22Rv1 (cell line): ENCODE measurements at regions not wholly inside any gene's neighbourhood (a gene's known extent, or its start where the extent isn't known, plus 50 kb on each side); places are given as distances from the start of the nearest gene placed in this dataset.

ENCODE experiments used
- H3K27ac ChIP-seq: fragments of 450-650 bp; 2 replicates; pipeline ENCODE4 v1.5.1; 2017
- CTCF ChIP-seq: fragments of 450-650 bp; IDR thresholded peaks from 2 replicates; pipeline ENCODE4 v1.5.1; 2017; ENCODE audit warnings: mild to moderate bottlenecking
- ZFX ChIP-seq: fragments of 450-650 bp; IDR thresholded peaks from 2 replicates; pipeline ENCODE4 v1.6.1; 2017; ENCODE audit warnings: antibody characterized with exemption, borderline replicate concordance

DNA sequence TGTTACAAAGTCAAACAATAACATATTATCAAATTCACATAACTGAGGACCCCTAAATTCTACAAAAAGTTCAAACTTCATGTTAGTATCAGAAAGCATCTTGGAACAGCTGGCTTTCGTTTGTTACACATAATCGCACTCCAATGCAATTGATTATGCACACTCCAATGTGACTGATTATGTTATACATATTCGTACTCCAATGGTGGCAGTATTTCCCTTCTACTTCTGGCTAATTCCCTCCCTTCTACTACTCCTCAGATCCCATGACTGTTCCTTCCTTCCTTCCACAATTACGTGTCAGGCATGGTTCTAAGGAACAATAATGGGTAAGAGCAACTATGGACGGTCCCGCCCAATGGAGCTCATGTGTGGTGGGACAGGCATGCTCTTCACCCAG lies 137.1 kb upstream of the CCDC150 start:
- TF ChIP-seq CTCF (no peak), ZFX (no peak)
- H3K27ac ChIP-seq = no peak overlapping the region

DNA sequence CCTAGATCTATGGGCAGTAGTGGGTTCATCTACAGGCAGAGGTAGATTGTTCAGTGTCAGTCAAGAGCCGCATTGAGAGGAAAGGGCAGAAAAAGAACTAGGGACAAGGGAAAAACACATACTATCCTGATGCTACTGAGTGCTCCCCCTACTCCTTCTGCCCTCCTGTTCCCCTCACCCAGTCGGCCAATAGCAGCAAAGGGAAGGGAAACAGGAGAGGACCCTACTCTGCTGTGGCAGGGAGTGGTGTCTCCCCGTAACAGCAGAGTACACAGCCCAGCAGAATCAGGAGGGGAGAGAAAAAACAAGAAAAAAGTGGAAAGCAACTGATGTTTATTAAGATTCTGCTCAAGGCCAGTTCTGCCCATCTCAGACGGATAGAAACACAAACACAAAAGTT lies 136.1 kb upstream of the CCDC150 start:
- TF ChIP-seq CTCF (no peak), ZFX (no peak)
- no peak overlapping the region for H3K27ac ChIP-seq

GRCh38 chr2:196504788-196505187 lies 134.7 kb upstream of the CCDC150 start:
- H3K27ac ChIP-seq = no peak overlapping the region
- no peak for TF ChIP-seq ZFX
- no peak for TF ChIP-seq CTCF

DNA sequence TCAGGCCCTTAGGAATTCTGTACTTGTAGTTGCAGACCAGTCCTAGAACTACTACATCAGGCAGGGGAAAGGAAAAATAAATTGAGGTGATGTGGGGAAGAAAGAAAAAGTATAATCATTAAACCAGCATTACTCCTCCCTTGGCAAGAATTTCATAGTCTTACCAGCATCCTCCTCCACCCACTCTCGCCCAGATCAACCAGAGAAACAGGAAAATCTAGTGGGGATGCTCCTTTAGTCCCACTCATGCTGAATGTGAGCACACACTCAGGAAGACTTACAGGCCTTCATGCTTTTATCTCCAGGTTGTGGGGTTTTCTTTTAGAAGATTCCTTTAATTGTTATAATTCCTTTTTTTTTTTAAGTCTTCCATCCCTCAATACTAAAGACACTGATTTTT lies 129.3 kb upstream of the CCDC150 start:
- no peak for TF ChIP-seq CTCF
- no peak for TF ChIP-seq ZFX

GRCh38 chr2:196511258-196512168 lies 128.0 kb upstream of the CCDC150 start:
- no peak overlapping the region for H3K27ac ChIP-seq
- TF ChIP-seq ZFX = no peak
- TF ChIP-seq CTCF = no peak

More for the DNA sequence above, 129.3 kb upstream of the CCDC150 start:
- H3K27ac ChIP-seq = no peak overlapping the region

DNA sequence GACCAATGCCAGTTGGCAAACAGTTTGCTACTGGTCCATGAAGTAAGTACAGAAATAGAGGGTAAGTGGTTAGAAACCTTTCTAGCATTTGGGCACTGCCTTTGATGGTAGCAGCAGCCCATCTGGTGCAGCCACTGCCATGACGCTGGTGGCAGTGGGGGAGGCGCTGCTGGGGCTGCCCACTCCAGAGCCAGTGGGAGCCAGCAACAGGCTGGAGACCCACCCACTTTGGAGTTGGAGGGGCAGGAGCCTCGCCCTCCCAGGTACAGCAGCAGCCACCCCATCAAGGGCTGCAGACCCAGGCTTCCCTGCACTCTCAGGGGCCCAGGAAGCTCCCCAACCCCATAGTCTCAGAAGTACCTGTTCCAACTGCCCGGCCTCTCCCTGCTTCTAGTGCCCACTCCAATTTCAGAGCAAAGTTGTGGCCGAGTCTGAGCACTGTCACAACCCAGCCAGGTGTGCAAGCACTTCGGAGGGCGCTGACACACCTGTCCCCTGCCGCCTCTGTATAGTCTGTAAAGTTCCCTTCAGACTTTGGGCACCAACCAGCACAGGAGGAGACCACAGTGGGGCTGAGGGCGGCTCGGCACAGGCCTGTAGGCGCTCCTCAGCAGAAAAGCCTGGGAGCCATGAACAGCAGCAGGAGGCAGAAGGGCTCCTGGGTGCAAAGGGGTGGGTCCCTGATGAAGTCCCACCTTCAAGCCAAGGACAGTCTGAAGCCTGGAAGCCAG lies 125.6 kb upstream of the CCDC150 start:
- TF ChIP-seq CTCF (no peak), ZFX (no peak)
- no peak overlapping the region for H3K27ac ChIP-seq

GRCh38 chr2:196514641-196515040 lies 124.9 kb upstream of the CCDC150 start:
- TF ChIP-seq CTCF (no peak), ZFX (no peak)
- no peak overlapping the region for H3K27ac ChIP-seq
